ENCODE measurements at regions not wholly inside any gene's neighbourhood (a gene's known extent, or its start where the extent isn't known, plus 50 kb on each side); places are given as distances from the start of the nearest gene placed in this dataset.

- TF ChIP-seq CTCF (IDR thresholded peaks at IDR 0.05; ENCODE audit: insufficient read depth, low read length, poor library complexity, severe bottlenecking) (no peak), EZH2phosphoT487 (conservative IDR thresholded peaks at IDR 0.05; ENCODE audit: low read length) (no peak)
These were observed 57.4 kb upstream of the CDH12 start for GRCh38 chr5:22910523-22910922.

All from SU-DHL-6 (cell line).